ENCODE measurements at regions not wholly inside any gene's neighbourhood (a gene's known extent, or its start where the extent isn't known, plus 50 kb on each side); places are given as distances from the start of the nearest gene placed in this dataset.

GRCh38 chr6:106754215-106754614 is 124.8 kb downstream of the QRSL1 start:
- no CpG with 5 or more reads among the region's 5 CpGs for WGBS (ENCODE audit: extremely low coverage, insufficient coverage, low lambda C conversion rate)
- Histone ChIP-seq H3K4me3 (ENCODE audit: low read length) (no peak overlapping the region), H3K79me2 (ENCODE audit: control insufficient read depth, insufficient read depth, low read length) (no peaks in the 10 kb centered on the region), H3K23ac (ENCODE audit: low read length) (no peak overlapping the region), H3K36me3 (ENCODE audit: control insufficient read depth, insufficient read depth, low read length) (no peaks in the 10 kb centered on the region), H2AK5ac (ENCODE audit: low read length) (no peak overlapping the region), H3K4ac (ENCODE audit: low read depth, low read length) (no peak overlapping the region), H4K8ac (ENCODE audit: low read depth, low read length) (no peak overlapping the region), H2BK15ac (replicated peaks; ENCODE audit: low read depth) (no peak overlapping the region), H3K27me3 (ENCODE audit: insufficient read depth, low read length, poor library complexity) (no peaks in the 10 kb centered on the region), H3K56ac (ENCODE audit: low read length) (no peak overlapping the region), H3K4me1 (ENCODE audit: control insufficient read depth, low read depth, low read length) (peaks cover 2% of the 10 kb centered on the region), H3K79me1 (ENCODE audit: low read length) (no peaks in the 10 kb centered on the region), H3K18ac (ENCODE audit: low read length) (no peak overlapping the region), H2BK5ac (ENCODE audit: low read length) (no peak overlapping the region), H2BK120ac (ENCODE audit: low read depth, low read length) (no peak overlapping the region), H4K5ac (ENCODE audit: low read length) (no peak overlapping the region), H3K9ac (ENCODE audit: low read length) (no peak overlapping the region), H3K4me2 (ENCODE audit: low read length) (no peak overlapping the region), H3K27ac (ENCODE audit: low read depth, low read length) (no peak overlapping the region)
- no peak for DNase-seq

GRCh38 chr6:106752641-106753040 is 123.3 kb downstream of the QRSL1 start:
- Histone ChIP-seq H3K4ac (ENCODE audit: low read depth, low read length) (no peak overlapping the region), H4K8ac (ENCODE audit: low read depth, low read length) (no peak overlapping the region), H2BK120ac (ENCODE audit: low read depth, low read length) (no peak overlapping the region), H3K36me3 (ENCODE audit: control insufficient read depth, insufficient read depth, low read length) (no peaks in the 10 kb centered on the region), H3K23ac (ENCODE audit: low read length) (no peak overlapping the region), H3K27me3 (ENCODE audit: insufficient read depth, low read length, poor library complexity) (no peaks in the 10 kb centered on the region), H3K18ac (ENCODE audit: low read length) (no peak overlapping the region), H3K4me1 (ENCODE audit: control insufficient read depth, low read depth, low read length) (peaks cover 7% of the 10 kb centered on the region), H2BK15ac (replicated peaks; ENCODE audit: low read depth) (no peak overlapping the region), H3K27ac (ENCODE audit: low read depth, low read length) (no peak overlapping the region), H3K56ac (ENCODE audit: low read length) (no peak overlapping the region), H3K4me3 (ENCODE audit: low read length) (no peak overlapping the region), H2BK5ac (ENCODE audit: low read length) (no peak overlapping the region), H4K5ac (ENCODE audit: low read length) (no peak overlapping the region), H2AK5ac (ENCODE audit: low read length) (no peak overlapping the region), H3K9ac (ENCODE audit: low read length) (no peak overlapping the region), H3K4me2 (ENCODE audit: low read length) (no peak overlapping the region), H3K79me2 (ENCODE audit: control insufficient read depth, insufficient read depth, low read length) (no peaks in the 10 kb centered on the region), H3K79me1 (ENCODE audit: low read length) (no peaks in the 10 kb centered on the region)
- WGBS (ENCODE audit: extremely low coverage, insufficient coverage, low lambda C conversion rate) = no CpG with 5 or more reads among the region's 4 CpGs
- no peak for DNase-seq

- Histone ChIP-seq H3K79me2 (ENCODE audit: control insufficient read depth, insufficient read depth, low read length) (no peaks in the 10 kb centered on the region), H3K4me3 (ENCODE audit: low read length) (no peak overlapping the region), H3K4ac (ENCODE audit: low read depth, low read length) (no peak overlapping the region), H2BK120ac (ENCODE audit: low read depth, low read length) (no peak overlapping the region), H3K4me1 (ENCODE audit: control insufficient read depth, low read depth, low read length) (peaks cover 7% of the 10 kb centered on the region), H3K79me1 (ENCODE audit: low read length) (no peaks in the 10 kb centered on the region), H4K5ac (ENCODE audit: low read length) (no peak overlapping the region), H3K27me3 (ENCODE audit: insufficient read depth, low read length, poor library complexity) (no peaks in the 10 kb centered on the region), H3K27ac (ENCODE audit: low read depth, low read length) (no peak overlapping the region), H3K23ac (ENCODE audit: low read length) (no peak overlapping the region), H2BK15ac (replicated peaks; ENCODE audit: low read depth) (no peak overlapping the region), H3K9ac (ENCODE audit: low read length) (no peak overlapping the region), H3K4me2 (ENCODE audit: low read length) (no peak overlapping the region), H2BK5ac (ENCODE audit: low read length) (no peak overlapping the region), H3K18ac (ENCODE audit: low read length) (no peak overlapping the region), H3K36me3 (ENCODE audit: control insufficient read depth, insufficient read depth, low read length) (no peaks in the 10 kb centered on the region), H4K8ac (ENCODE audit: low read depth, low read length) (no peak overlapping the region), H2AK5ac (ENCODE audit: low read length) (no peak overlapping the region), H3K56ac (ENCODE audit: low read length) (no peak overlapping the region)
- DNase-seq = peak; percentile 25
- whole genome bisulfite sequencing (ENCODE audit: extremely low coverage, insufficient coverage, low lambda C conversion rate) = no CpG with 5 or more reads among the region's 6 CpGs
Measured at GRCh38 chr6:106751501-106752252, 122.3 kb downstream of the QRSL1 start.

- H2BK120ac ChIP-seq (ENCODE audit: low read depth, low read length) = no peak overlapping the region
- no peak overlapping the region for H4K8ac ChIP-seq (ENCODE audit: low read depth, low read length)
- no peak overlapping the region for H4K5ac ChIP-seq (ENCODE audit: low read length)
- H3K4me2 ChIP-seq (ENCODE audit: low read length) = no peak overlapping the region
- whole genome bisulfite sequencing (ENCODE audit: extremely low coverage, insufficient coverage, low lambda C conversion rate) = no CpG with 5 or more reads among the region's 4 CpGs
- H3K4me1 ChIP-seq (ENCODE audit: control insufficient read depth, low read depth, low read length) = peaks cover 7% of the 10 kb centered on the region
- H3K79me1 ChIP-seq (ENCODE audit: low read length) = no peaks in the 10 kb centered on the region
- H3K9ac ChIP-seq (ENCODE audit: low read length) = no peak overlapping the region
- no peak overlapping the region for H3K4me3 ChIP-seq (ENCODE audit: low read length)
- no peaks in the 10 kb centered on the region for H3K79me2 ChIP-seq (ENCODE audit: control insufficient read depth, insufficient read depth, low read length)
- H2AK5ac ChIP-seq (ENCODE audit: low read length) = no peak overlapping the region
- no peak overlapping the region for H2BK5ac ChIP-seq (ENCODE audit: low read length)
- H3K27ac ChIP-seq (ENCODE audit: low read depth, low read length) = no peak overlapping the region
- no peaks in the 10 kb centered on the region for H3K36me3 ChIP-seq (ENCODE audit: control insufficient read depth, insufficient read depth, low read length)
- no peak for DNase-seq
- H3K27me3 ChIP-seq (ENCODE audit: insufficient read depth, low read length, poor library complexity) = no peaks in the 10 kb centered on the region
- no peak overlapping the region for H3K23ac ChIP-seq (ENCODE audit: low read length)
- H3K18ac ChIP-seq (ENCODE audit: low read length) = no peak overlapping the region
- no peak overlapping the region for H2BK15ac ChIP-seq (replicated peaks; ENCODE audit: low read depth)
- no peak overlapping the region for H3K4ac ChIP-seq (ENCODE audit: low read depth, low read length)
- H3K56ac ChIP-seq (ENCODE audit: low read length) = no peak overlapping the region
Measured at GRCh38 chr6:106750946-106751345, 121.6 kb downstream of the QRSL1 start.

- DNase-seq = no peak
- no peak overlapping the region for H3K4ac ChIP-seq (ENCODE audit: low read depth, low read length)
- WGBS (ENCODE audit: extremely low coverage, insufficient coverage, low lambda C conversion rate) = no CpG with 5 or more reads among the region's 9 CpGs
Measured at GRCh38 chr6:106750142-106750918, 121.0 kb downstream of the QRSL1 start.

More at GRCh38 chr6:106750142-106750918, 121.0 kb downstream of the QRSL1 start:
- no peak overlapping the region for H3K4me2 ChIP-seq (ENCODE audit: low read length)
- H3K56ac ChIP-seq (ENCODE audit: low read length) = no peak overlapping the region
- no peak overlapping the region for H3K23ac ChIP-seq (ENCODE audit: low read length)
- no peak overlapping the region for H3K27ac ChIP-seq (ENCODE audit: low read depth, low read length)
- no peak overlapping the region for H2BK5ac ChIP-seq (ENCODE audit: low read length)
- H3K4me1 ChIP-seq (ENCODE audit: control insufficient read depth, low read depth, low read length) = peaks cover 7% of the 10 kb centered on the region
- no peak overlapping the region for H2BK120ac ChIP-seq (ENCODE audit: low read depth, low read length)
- no peak overlapping the region for H4K5ac ChIP-seq (ENCODE audit: low read length)
- H3K4me3 ChIP-seq (ENCODE audit: low read length) = no peak overlapping the region
- H3K9ac ChIP-seq (ENCODE audit: low read length) = no peak overlapping the region
- no peak overlapping the region for H2BK15ac ChIP-seq (replicated peaks; ENCODE audit: low read depth)
- H3K18ac ChIP-seq (ENCODE audit: low read length) = no peak overlapping the region
- H3K79me2 ChIP-seq (ENCODE audit: control insufficient read depth, insufficient read depth, low read length) = no peaks in the 10 kb centered on the region
- H4K8ac ChIP-seq (ENCODE audit: low read depth, low read length) = no peak overlapping the region
- no peaks in the 10 kb centered on the region for H3K27me3 ChIP-seq (ENCODE audit: insufficient read depth, low read length, poor library complexity)
- no peaks in the 10 kb centered on the region for H3K79me1 ChIP-seq (ENCODE audit: low read length)
- no peak overlapping the region for H2AK5ac ChIP-seq (ENCODE audit: low read length)
- no peaks in the 10 kb centered on the region for H3K36me3 ChIP-seq (ENCODE audit: control insufficient read depth, insufficient read depth, low read length)

Data from mesendoderm (in vitro differentiated cells).